Lower leg skin (tissue), 4 donors: ENCODE measurements at regions not wholly inside any gene's neighbourhood (a gene's known extent, or its start where the extent isn't known, plus 50 kb on each side); places are given as distances from the start of the nearest gene placed in this dataset.
"Not testable (repeated sequence)": the region's sequence is repeated elsewhere in the genome, so short reads cannot be mapped to it uniquely, and the experiment has no call there.

Experiments used
- DNase-seq, 2 donors: peaks; one replicate each; pipeline ENCODE4 v3.0.0-alpha.2; 2019; ENCODE audit warnings: low spot score in 2 of 2
- H3K4me3 ChIP-seq: fragments of 200-600 bp; sonication (generic); 2 replicates; pipeline ENCODE4 v1.5.1; 2017; ENCODE audit warnings: mild to moderate bottlenecking, low read depth; ENCODE audit not compliant: poor library complexity, severe bottlenecking
- CTCF ChIP-seq, 3 donors: fragments of 450-650 bp; IDR thresholded peaks; one replicate each; pipeline ENCODE4 v1.5.1; 2016; ENCODE audit warnings: antibody characterized with exemption in 3 of 3, mild to moderate bottlenecking in 3 of 3, moderate library complexity in 2 of 3
- POLR2A ChIP-seq, 2 donors: fragments of 450-650 bp; IDR thresholded peaks; one replicate each; pipeline ENCODE4 v1.6.1; 2016 to 2017; ENCODE audit warnings: antibody characterized with exemption in 2 of 2, mild to moderate bottlenecking in 1 of 2, moderate library complexity in 1 of 2
- WGBS, 2 donors: methylation state at CpG; one replicate each; pipeline ENCODE4 v1.1.5; 2018; 5-methylcytosine and 5-hydroxymethylcytosine counted together
- intact Hi-C: fragments of 100-400 bp; cut with DNase I; formaldehyde crosslinking; loops from one replicate; pipeline ENCODE4 v1.15.0; 2023; ENCODE audit warnings: low total_unique reads

- intact Hi-C loops, result no loop called here
Observed at GRCh38 chrX:1851527-1851926, 236.7 kb downstream of the ASMT start.

GRCh38 chrX:1852082-1852481 is 237.2 kb downstream of the ASMT start:
- intact Hi-C loops, result no loop called here
- H3K4me3 ChIP-seq, result no peak overlapping the region
- DNase-seq, result no peak
- TF ChIP-seq POLR2A (IDR thresholded peaks at IDR 0.05), result no peak
- no peak for TF ChIP-seq CTCF (IDR thresholded peaks at IDR 0.05)
- 84 to 88% methylated on average over 9 of the region's 9 CpGs for WGBS, 2 donors

More at GRCh38 chrX:1851527-1851926, 236.7 kb downstream of the ASMT start:
- TF ChIP-seq CTCF (IDR thresholded peaks at IDR 0.05), result no peak
- no peak for TF ChIP-seq POLR2A (IDR thresholded peaks at IDR 0.05)
- DNase-seq, result no peak
- H3K4me3 ChIP-seq, result no peak overlapping the region
- 87 to 92% methylated on average over 5 to 6 of the region's 6 CpGs for WGBS, 2 donors

- no peak overlapping the region for H3K4me3 ChIP-seq
- intact Hi-C loops, result no loop called here
- DNase-seq, result no peak
- no peak for TF ChIP-seq CTCF (IDR thresholded peaks at IDR 0.05)
- TF ChIP-seq POLR2A (IDR thresholded peaks at IDR 0.05), result no peak
- WGBS, 2 donors, result 57 to 61% methylated on average over 3 of the region's 3 CpGs
Observed at GRCh38 chrX:1853447-1853846, 238.6 kb downstream of the ASMT start.

- TF ChIP-seq POLR2A (IDR thresholded peaks at IDR 0.05) (no peak), CTCF (IDR thresholded peaks at IDR 0.05) (no peak)
- DNase-seq, result no peak
- WGBS, 2 donors, result 57 to 64% methylated on average over 3 of the region's 3 CpGs
- intact Hi-C loops, result no loop called here
- no peak overlapping the region for H3K4me3 ChIP-seq
Observed at GRCh38 chrX:1853916-1854315, 239.1 kb downstream of the ASMT start.

- WGBS, 2 donors, result 89 to 92% methylated on average over 10 of the region's 10 CpGs
- intact Hi-C loops, H3K4me3 ChIP-seq: not testable (repeated sequence)
- peak in 1 of 2 donors; percentile 14 for DNase-seq
Observed at GRCh38 chrX:1854861-1855260, 240.0 kb downstream of the ASMT start.

- peak in 1 of 2 donors; percentile 52 for DNase-seq
- H3K4me3 ChIP-seq, intact Hi-C loops: not testable (repeated sequence)
- WGBS, 2 donors, result 90 to 92% methylated on average over 5 of the region's 5 CpGs
Observed at GRCh38 chrX:1859266-1859665, 244.4 kb downstream of the ASMT start.

- intact Hi-C loops, result no loop called here
- 65 to 72% methylated on average over 18 of the region's 18 CpGs for WGBS, 2 donors
- no peak for TF ChIP-seq POLR2A (IDR thresholded peaks at IDR 0.05)
- TF ChIP-seq CTCF (IDR thresholded peaks at IDR 0.05), result no peak
Observed at GRCh38 chrX:1860936-1861594, 246.2 kb downstream of the ASMT start.

GRCh38 chrX:1863995-1864394 is 249.1 kb downstream of the ASMT start:
- DNase-seq, intact Hi-C loops: not testable (repeated sequence)
- 89 to 91% methylated on average over 2 of the region's 2 CpGs for WGBS, 2 donors

More at GRCh38 chrX:1860936-1861594, 246.2 kb downstream of the ASMT start:
- H3K4me3 ChIP-seq, result no peak overlapping the region
- DNase-seq, result peak in 1 of 2 donors; percentile 70

More at GRCh38 chrX:1863995-1864394, 249.1 kb downstream of the ASMT start:
- not testable (repeated sequence) for H3K4me3 ChIP-seq
